ENCODE measurements at regions not wholly inside any gene's neighbourhood (a gene's known extent, or its start where the extent isn't known, plus 50 kb on each side); places are given as distances from the start of the nearest gene placed in this dataset.
"Not testable (repeated sequence)": the region's sequence is repeated elsewhere in the genome, so short reads cannot be mapped to it uniquely, and the experiment has no call there.

DNA sequence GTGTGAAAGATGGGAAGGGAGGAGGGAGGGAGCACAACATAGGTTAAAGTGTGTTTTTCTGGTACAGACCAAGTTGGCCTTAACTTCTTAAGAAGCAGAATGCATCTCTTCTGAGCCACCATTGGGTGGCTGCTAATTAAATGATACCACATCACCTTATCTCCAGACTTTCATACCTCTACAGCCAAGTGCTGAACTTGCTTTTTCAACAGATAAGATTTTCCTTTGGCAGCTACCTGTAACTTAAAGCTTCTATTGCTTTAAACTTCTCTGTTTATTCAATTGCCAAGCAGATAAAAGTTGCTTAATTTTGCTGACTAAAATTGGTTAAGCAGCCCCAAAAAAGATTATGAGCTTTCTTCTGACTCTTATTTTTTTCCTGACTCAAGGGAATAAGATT is 292.4 kb upstream of the SGO1 start:
- intact Hi-C loops (cut with micrococcal nuclease; ENCODE audit: unreplicated experiment) = no loop called here
- H3K27ac ChIP-seq (ENCODE audit: control insufficient read depth, insufficient read depth) = no peak overlapping the region
- DNase-seq (ENCODE audit: low read depth, low spot score) = no peak
- BruUV-seq (replicated peaks) = no TSS peak
- no peak for FAIRE-seq
- no peak overlapping the region for H3K4me3 ChIP-seq
- ChIA-PET RAD21 (ENCODE audit: unreplicated experiment) (no interaction called here), SMC1A (ENCODE audit: uncharacterized antibody, unreplicated experiment) (interaction anchor here (0.7 kb wide), 1 partner anchor 37 kb away, joined by 3 read pairs; no protein-coding TSS in a partner anchor), CTCF (no interaction called here), POLR2A (no interaction called here)
- no peak for ATAC-seq
- in situ Hi-C loops (cut with MboI) = no loop called here
- no peaks in the 10 kb centered on the region for H3K27me3 ChIP-seq (replicated peaks in 1 of 2; ENCODE audit: control insufficient read depth in 2 of 2, insufficient read depth in 2 of 2, low read length in 1 of 2)
- no peak overlapping the region for H2AFZ ChIP-seq (ENCODE audit: control insufficient read depth, low read depth, low read length)
- H3K9me3 ChIP-seq (replicated peaks; ENCODE audit: control insufficient read depth, insufficient read depth, low read length) = no peaks in the 10 kb centered on the region
- no peaks in the 10 kb centered on the region for H3K36me3 ChIP-seq (ENCODE audit: control insufficient read depth in 2 of 2, insufficient read depth in 2 of 2, low read length in 1 of 2)
- H4K20me1 ChIP-seq (ENCODE audit: control insufficient read depth, insufficient read depth) = no peaks in the 10 kb centered on the region
- no peak overlapping the region for H3K9ac ChIP-seq (ENCODE audit: control insufficient read depth, insufficient read depth, low read length)
- no peak for TF ChIP-seq EED (IDR thresholded peaks at IDR 0.05; ENCODE audit: low read depth)
- no peak for TF ChIP-seq ZZZ3 (IDR thresholded peaks at IDR 0.05; ENCODE audit: control insufficient read depth, insufficient read length, low read depth)
- no peak overlapping the region for H3K4me2 ChIP-seq (ENCODE audit: control insufficient read depth, insufficient read depth)
- H3K79me2 ChIP-seq (ENCODE audit: control insufficient read depth, insufficient read depth, low read length) = no peaks in the 10 kb centered on the region
- no peaks in the 10 kb centered on the region for H3K4me1 ChIP-seq (ENCODE audit: control insufficient read depth, insufficient read depth, low read length)

DNA sequence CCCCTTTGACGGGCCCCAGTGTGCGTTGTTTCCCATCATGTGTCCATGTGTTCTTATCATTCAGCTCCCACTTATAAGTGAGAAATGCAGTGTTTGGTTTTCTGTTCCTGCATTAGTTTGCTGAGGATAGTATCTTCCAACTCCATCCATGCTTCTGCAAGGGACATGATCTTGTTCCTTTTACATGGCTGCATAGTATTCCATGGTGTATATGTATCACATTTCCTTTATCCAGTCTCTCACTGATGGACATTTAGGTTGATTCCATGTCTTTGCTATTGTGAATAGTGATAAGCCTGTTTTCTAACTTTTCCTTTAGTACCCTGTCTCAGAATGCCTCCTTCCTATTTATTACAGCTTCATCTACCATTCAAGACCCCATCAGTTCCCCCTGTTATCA is 278.2 kb upstream of the SGO1 start:
- CTCF ChIA-PET; in situ Hi-C loops (cut with MboI); POLR2A ChIA-PET; H4K20me1 ChIP-seq (ENCODE audit: control insufficient read depth, insufficient read depth); DNase-seq (ENCODE audit: low read depth, low spot score); H3K9ac ChIP-seq (ENCODE audit: control insufficient read depth, insufficient read depth, low read length); H3K27me3 ChIP-seq (replicated peaks in 1 of 2; ENCODE audit: control insufficient read depth in 2 of 2, insufficient read depth in 2 of 2, low read length in 1 of 2); ATAC-seq; RAD21 ChIA-PET (ENCODE audit: unreplicated experiment); H3K27ac ChIP-seq (ENCODE audit: control insufficient read depth, insufficient read depth); H3K9me3 ChIP-seq (replicated peaks; ENCODE audit: control insufficient read depth, insufficient read depth, low read length); intact Hi-C loops (cut with micrococcal nuclease; ENCODE audit: unreplicated experiment); H3K79me2 ChIP-seq (ENCODE audit: control insufficient read depth, insufficient read depth, low read length); H3K4me3 ChIP-seq; H2AFZ ChIP-seq (ENCODE audit: control insufficient read depth, low read depth, low read length); FAIRE-seq; H3K4me2 ChIP-seq (ENCODE audit: control insufficient read depth, insufficient read depth); H3K4me1 ChIP-seq (ENCODE audit: control insufficient read depth, insufficient read depth, low read length); BruUV-seq (replicated peaks); H3K36me3 ChIP-seq (ENCODE audit: control insufficient read depth in 2 of 2, insufficient read depth in 2 of 2, low read length in 1 of 2): not testable (repeated sequence)
- WGBS (ENCODE audit: insufficient coverage, insufficient replicate concordance, low lambda C conversion rate, missing lambda C conversion rate) = 0% methylated on average over 2 of the region's 2 CpGs
- SMC1A ChIA-PET (ENCODE audit: uncharacterized antibody, unreplicated experiment) = interaction anchor here (0.7 kb wide), 1 partner anchor 17 kb away, joined by 3 read pairs; no protein-coding TSS in a partner anchor

DNA sequence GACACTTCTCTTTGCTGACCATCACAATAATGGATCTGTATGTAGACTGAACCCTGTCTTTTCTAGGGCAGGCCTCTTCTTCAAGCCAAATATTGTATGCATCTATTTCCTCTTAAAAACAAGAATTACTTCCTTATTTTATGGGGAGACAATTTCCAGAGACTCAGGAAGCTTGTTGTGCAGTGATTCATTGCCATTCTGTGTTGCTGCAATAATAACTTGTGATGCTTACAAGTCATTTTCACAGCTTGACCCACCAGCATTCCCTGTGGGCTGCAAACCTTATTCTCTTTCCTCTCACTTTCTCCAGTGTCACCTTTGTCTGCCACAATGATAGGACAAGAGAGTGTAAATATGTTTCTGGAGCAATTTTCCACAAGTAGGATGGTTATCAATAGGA is 276.7 kb upstream of the SGO1 start:
- ATAC-seq = no peak
- in situ Hi-C loops (cut with MboI) = no loop called here
- TF ChIP-seq EGR1 (IDR thresholded peaks at IDR 0.05; ENCODE audit: borderline replicate concordance in 1 of 2, low read depth in 2 of 2, low read length in 2 of 2) = no peak
- TF ChIP-seq ETV6 (conservative IDR thresholded peaks at IDR 0.05 in 1 of 2, IDR thresholded peaks at IDR 0.05 in 1 of 2; ENCODE audit: borderline replicate concordance in 1 of 2, low read depth in 1 of 2) = no peak
- no peak for TF ChIP-seq MTA3 (IDR thresholded peaks at IDR 0.05; ENCODE audit: borderline replicate concordance, low read length)
- TF ChIP-seq KDM1A (IDR thresholded peaks at IDR 0.05; ENCODE audit: borderline replicate concordance) = no peak
- no peak for TF ChIP-seq YY1 (IDR thresholded peaks at IDR 0.05; ENCODE audit: low read depth, low read length)
- no peak for TF ChIP-seq BMI1 (IDR thresholded peaks at IDR 0.05; ENCODE audit: borderline replicate concordance)
- TF ChIP-seq CHD1 (IDR thresholded peaks at IDR 0.05; ENCODE audit: low read depth, low read length) = no peak
- no peak for TF ChIP-seq SREBF2 (IDR thresholded peaks at IDR 0.05; ENCODE audit: low read length)
- TF ChIP-seq DPF2 (IDR thresholded peaks at IDR 0.05) = no peak
- TF ChIP-seq ATF7 (IDR thresholded peaks at IDR 0.05; ENCODE audit: low read depth) = no peak
- TF ChIP-seq SIN3A (IDR thresholded peaks at IDR 0.05; ENCODE audit: low read depth, low read length) = no peak
- TF ChIP-seq POU2F2 (IDR thresholded peaks at IDR 0.05; ENCODE audit: borderline replicate concordance, low read depth, low read length) = no peak
- no peak for TF ChIP-seq TCF7 (IDR thresholded peaks at IDR 0.05; ENCODE audit: borderline replicate concordance)
- no peak for TF ChIP-seq PAX8 (IDR thresholded peaks at IDR 0.05)

More for the DNA sequence above, 276.7 kb upstream of the SGO1 start:
- FAIRE-seq = no peak
- CTCF ChIA-PET = interaction anchor here (0.6 kb wide), 1 partner anchor 66 kb away, joined by 3 read pairs; no protein-coding TSS in a partner anchor
- Histone ChIP-seq H3K36me3 (ENCODE audit: control insufficient read depth in 2 of 2, insufficient read depth in 2 of 2, low read length in 1 of 2) (no peaks in the 10 kb centered on the region), H3K4me2 (ENCODE audit: control insufficient read depth, insufficient read depth) (no peak overlapping the region), H3K4me1 (ENCODE audit: control insufficient read depth, insufficient read depth, low read length) (no peaks in the 10 kb centered on the region), H3K4me3 (no peak overlapping the region), H3K27me3 (replicated peaks in 1 of 2; ENCODE audit: control insufficient read depth in 2 of 2, insufficient read depth in 2 of 2, low read length in 1 of 2) (no peaks in the 10 kb centered on the region), H3K79me2 (ENCODE audit: control insufficient read depth, insufficient read depth, low read length) (no peaks in the 10 kb centered on the region), H4K20me1 (ENCODE audit: control insufficient read depth, insufficient read depth) (no peaks in the 10 kb centered on the region), H2AFZ (ENCODE audit: control insufficient read depth, low read depth, low read length) (no peak overlapping the region), H3K9ac (ENCODE audit: control insufficient read depth, insufficient read depth, low read length) (no peak overlapping the region), H3K9me3 (replicated peaks; ENCODE audit: control insufficient read depth, insufficient read depth, low read length) (no peaks in the 10 kb centered on the region), H3K27ac (ENCODE audit: control insufficient read depth, insufficient read depth) (no peak overlapping the region)
- no peak for DNase-seq (ENCODE audit: low read depth, low spot score)
- intact Hi-C loops (cut with micrococcal nuclease; ENCODE audit: unreplicated experiment) = no loop called here
- RAD21 ChIA-PET (ENCODE audit: unreplicated experiment) = no interaction called here
- SMC1A ChIA-PET (ENCODE audit: uncharacterized antibody, unreplicated experiment) = no interaction called here
- POLR2A ChIA-PET = no interaction called here
- no TSS peak for BruUV-seq (replicated peaks)
